SKM-1 treated with dmso at 0.1 percent for 144 hours (cell line): ENCODE measurements at regions not wholly inside any gene's neighbourhood (a gene's known extent, or its start where the extent isn't known, plus 50 kb on each side); places are given as distances from the start of the nearest gene placed in this dataset.
"Not testable (repeated sequence)": the region's sequence is repeated elsewhere in the genome, so short reads cannot be mapped to it uniquely, and the experiment has no call there.

Source experiments
- DNase-seq: peaks from one replicate; lab custom pipeline; 2025; ENCODE audit not compliant: unreplicated experiment; lab: John Stamatoyannopoulos, UW

DNA sequence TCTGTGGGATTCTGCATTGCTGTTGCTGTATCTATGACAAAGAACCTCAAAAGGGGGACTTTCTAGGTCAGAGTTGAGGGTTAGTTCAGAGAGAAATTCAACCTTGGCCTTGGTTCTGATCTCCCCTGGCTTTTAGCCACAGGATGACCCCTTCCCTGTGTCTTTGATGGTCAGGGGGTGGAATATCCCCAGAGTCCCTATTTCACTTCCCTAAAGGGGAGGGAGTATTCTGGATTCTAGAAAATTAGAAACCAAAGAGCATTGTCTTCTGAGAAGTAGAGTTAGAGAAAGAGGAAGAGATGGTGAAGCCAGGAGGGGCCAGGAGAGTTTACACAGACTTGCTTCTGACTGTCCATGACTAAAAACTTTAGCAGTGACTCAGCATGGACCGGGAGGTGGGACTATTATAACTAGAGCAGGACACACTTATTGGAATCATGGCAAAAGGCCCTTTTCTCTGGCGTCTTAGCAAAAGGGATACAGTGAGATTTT, 56.2 kb upstream of the LPAR1 start:
- peak; percentile 55 for DNase-seq

DNA sequence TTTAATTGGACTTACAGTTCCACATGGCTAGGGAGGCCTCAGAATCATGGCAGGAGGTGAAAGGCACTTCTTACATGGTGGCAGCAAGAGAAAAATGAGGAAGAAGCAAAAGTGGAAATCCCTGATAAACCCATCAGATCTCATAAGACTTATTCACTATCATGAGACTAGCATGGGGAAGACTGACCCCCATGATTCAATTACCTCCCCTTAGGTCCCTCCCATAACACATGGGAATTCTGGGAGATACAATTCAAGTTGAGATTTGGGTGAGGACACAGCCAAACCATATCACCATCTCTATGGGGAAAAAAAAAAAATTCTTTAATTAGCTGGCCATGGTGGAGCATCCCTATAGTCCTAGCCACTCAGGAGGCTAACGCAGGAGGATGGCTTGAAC, 53.9 kb upstream of the LPAR1 start:
- not testable (repeated sequence) for DNase-seq
